ENCODE measurements at regions not wholly inside any gene's neighbourhood (a gene's known extent, or its start where the extent isn't known, plus 50 kb on each side); places are given as distances from the start of the nearest gene placed in this dataset.

GRCh38 chr2:239668651-239669050 is 267.8 kb upstream of the HDAC4 start:
- DNase-seq, result no peak
- Mint-ChIP-seq H3K4me3 (no peak overlapping the region), H3K36me3 (ENCODE audit: low read depth) (no peaks in the 10 kb centered on the region), H3K27me3 (ENCODE audit: insufficient read depth) (peaks cover 1% of the 10 kb centered on the region; the same call in 1 of the 2 replicates), H3K4me1 (ENCODE audit: low read depth) (no peaks in the 10 kb centered on the region), H3K27ac (no peak overlapping the region), H3K9me3 (peaks cover 40% of the 10 kb centered on the region)
- TF ChIP-seq, protein P1, sequence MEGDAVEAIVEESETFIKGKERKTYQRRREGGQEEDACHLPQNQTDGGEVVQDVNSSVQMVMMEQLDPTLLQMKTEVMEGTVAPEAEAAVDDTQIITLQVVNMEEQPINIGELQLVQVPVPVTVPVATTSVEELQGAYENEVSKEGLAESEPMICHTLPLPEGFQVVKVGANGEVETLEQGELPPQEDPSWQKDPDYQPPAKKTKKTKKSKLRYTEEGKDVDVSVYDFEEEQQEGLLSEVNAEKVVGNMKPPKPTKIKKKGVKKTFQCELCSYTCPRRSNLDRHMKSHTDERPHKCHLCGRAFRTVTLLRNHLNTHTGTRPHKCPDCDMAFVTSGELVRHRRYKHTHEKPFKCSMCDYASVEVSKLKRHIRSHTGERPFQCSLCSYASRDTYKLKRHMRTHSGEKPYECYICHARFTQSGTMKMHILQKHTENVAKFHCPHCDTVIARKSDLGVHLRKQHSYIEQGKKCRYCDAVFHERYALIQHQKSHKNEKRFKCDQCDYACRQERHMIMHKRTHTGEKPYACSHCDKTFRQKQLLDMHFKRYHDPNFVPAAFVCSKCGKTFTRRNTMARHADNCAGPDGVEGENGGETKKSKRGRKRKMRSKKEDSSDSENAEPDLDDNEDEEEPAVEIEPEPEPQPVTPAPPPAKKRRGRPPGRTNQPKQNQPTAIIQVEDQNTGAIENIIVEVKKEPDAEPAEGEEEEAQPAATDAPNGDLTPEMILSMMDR (IDR thresholded peaks at IDR 0.05), result no peak

- peaks cover 45% of the 10 kb centered on the region for H3K9me3 Mint-ChIP-seq
- H3K27ac Mint-ChIP-seq, result no peak overlapping the region
- peaks cover 1% of the 10 kb centered on the region; the same call in 1 of the 2 replicates for H3K27me3 Mint-ChIP-seq (ENCODE audit: insufficient read depth)
- DNase-seq, result no peak
- H3K36me3 Mint-ChIP-seq (ENCODE audit: low read depth), result no peaks in the 10 kb centered on the region
- no peak overlapping the region for H3K4me3 Mint-ChIP-seq
- TF ChIP-seq, protein P1 (IDR thresholded peaks at IDR 0.05), result no peak
- no peaks in the 10 kb centered on the region for H3K4me1 Mint-ChIP-seq (ENCODE audit: low read depth)
Measured at GRCh38 chr2:239668042-239668441, 267.2 kb upstream of the HDAC4 start.

DNA sequence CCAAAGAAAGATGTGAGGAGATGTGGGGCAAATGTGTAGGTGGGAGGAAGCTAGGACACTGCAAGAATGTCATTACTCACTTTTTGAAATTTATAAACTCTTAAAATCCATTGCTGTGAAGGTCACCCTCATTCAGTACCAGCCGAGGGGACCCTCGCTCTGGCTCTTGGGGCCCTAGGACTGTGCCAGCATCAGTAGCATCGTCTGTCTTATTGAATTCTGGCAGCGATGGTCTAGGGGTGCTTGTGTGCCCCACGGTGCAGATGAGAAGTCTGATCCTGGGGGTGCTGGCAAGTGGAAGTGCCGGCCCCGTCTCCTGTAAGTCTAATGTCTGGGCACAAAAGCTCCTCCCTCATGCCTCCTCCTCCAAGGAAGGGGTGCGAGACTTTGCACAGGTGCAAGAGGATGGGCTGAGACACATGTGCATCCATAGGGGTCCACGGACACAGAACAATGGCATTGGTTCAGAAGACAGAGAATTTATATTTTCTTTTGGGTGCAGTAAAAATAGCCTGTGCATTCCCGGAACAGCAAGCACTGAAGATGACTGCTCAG is 266.7 kb upstream of the HDAC4 start:
- Mint-ChIP-seq H3K4me1 (ENCODE audit: low read depth) (no peaks in the 10 kb centered on the region), H3K36me3 (ENCODE audit: low read depth) (no peaks in the 10 kb centered on the region), H3K27me3 (ENCODE audit: insufficient read depth) (peaks cover 1% of the 10 kb centered on the region; the same call in 1 of the 2 replicates), H3K27ac (no peak overlapping the region), H3K4me3 (no peak overlapping the region), H3K9me3 (peaks cover 45% of the 10 kb centered on the region)
- no peak for DNase-seq
- TF ChIP-seq, protein P1 (IDR thresholded peaks at IDR 0.05), result no peak

GRCh38 chr2:239666855-239667376 is 266.1 kb upstream of the HDAC4 start:
- no peaks in the 10 kb centered on the region for H3K36me3 Mint-ChIP-seq (ENCODE audit: low read depth)
- no peak overlapping the region for H3K4me3 Mint-ChIP-seq
- DNase-seq, result no peak
- peaks cover 41% of the 10 kb centered on the region for H3K9me3 Mint-ChIP-seq
- TF ChIP-seq, protein P1 (IDR thresholded peaks at IDR 0.05), result no peak
- no peak overlapping the region for H3K27ac Mint-ChIP-seq
- H3K27me3 Mint-ChIP-seq (ENCODE audit: insufficient read depth), result peaks cover 1% of the 10 kb centered on the region; the same call in 1 of the 2 replicates
- no peaks in the 10 kb centered on the region for H3K4me1 Mint-ChIP-seq (ENCODE audit: low read depth)

DNA sequence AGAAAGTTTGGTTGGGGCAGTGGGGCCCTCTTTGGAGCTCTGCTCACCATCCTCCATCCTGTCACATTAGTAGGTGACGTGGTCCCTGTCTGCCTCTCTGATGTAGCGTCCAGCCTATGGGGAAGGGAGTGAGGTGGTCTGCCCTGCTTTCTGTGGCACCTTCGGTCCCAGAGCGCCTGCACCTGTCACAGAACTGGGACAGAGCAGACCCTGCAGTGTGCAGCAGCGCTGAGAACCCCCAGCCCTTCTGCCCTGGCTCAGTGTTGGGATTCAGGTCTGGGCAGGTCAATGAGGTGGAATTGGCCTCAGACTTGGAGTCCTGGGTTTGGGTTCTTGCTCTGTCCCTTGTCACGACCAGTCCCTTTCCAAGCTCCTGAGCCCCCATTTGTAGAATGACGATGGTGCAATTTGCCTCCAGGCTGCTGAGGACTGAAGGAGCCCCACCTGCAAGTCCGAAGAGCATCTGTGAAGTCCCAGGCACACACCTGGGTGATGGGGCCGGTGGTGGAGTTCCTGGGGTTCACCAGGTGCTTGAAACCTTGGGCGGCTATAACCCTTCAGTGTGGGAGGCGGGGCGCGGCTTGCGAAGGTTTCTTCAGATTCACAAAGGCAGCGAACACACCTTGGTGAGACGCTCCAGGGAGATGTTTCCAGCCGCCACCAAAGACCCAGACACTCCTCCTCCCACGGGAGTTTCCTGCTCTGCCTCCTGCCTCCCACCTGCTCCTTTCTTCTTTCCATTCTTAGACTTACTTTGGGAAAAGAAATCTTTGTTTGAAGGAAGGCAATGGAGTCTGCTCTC is 265.4 kb upstream of the HDAC4 start:
- Mint-ChIP-seq H3K27me3 (ENCODE audit: insufficient read depth) (peaks cover 1% of the 10 kb centered on the region; the same call in 1 of the 2 replicates), H3K4me3 (no peak overlapping the region), H3K27ac (no peak overlapping the region), H3K9me3 (peaks cover 41% of the 10 kb centered on the region), H3K36me3 (ENCODE audit: low read depth) (no peaks in the 10 kb centered on the region), H3K4me1 (ENCODE audit: low read depth) (no peaks in the 10 kb centered on the region)
- TF ChIP-seq, protein P1 (IDR thresholded peaks at IDR 0.05), result no peak
- no peak for DNase-seq

Data from HFFc6 (cell line).